Fibroblast of lung (primary cell): ENCODE measurements at regions not wholly inside any gene's neighbourhood (a gene's known extent, or its start where the extent isn't known, plus 50 kb on each side); places are given as distances from the start of the nearest gene placed in this dataset.

Experiments
- EZH2 ChIP-seq: IDR thresholded peaks from 2 replicates; pipeline ENCODE4 v1.5.1; 2012; ENCODE audit warnings: low read length, control low read depth, mild to moderate bottlenecking; ENCODE audit errors: missing control alignments
- TF ChIP-seq, protein P1 (sequence below), 2 donors: IDR thresholded peaks in 1 of 2; conservative IDR thresholded peaks in 1 of 2; 1 replicate in 1 of 2; 2 replicates in 1 of 2; pipeline ENCODE4 v1.5.1; 2011 to 2012; ENCODE audit warnings: low read length in 2 of 2, control low read depth in 1 of 2, inconsistent platforms in 1 of 2, low read depth in 1 of 2, mild to moderate bottlenecking in 1 of 2

DNA sequence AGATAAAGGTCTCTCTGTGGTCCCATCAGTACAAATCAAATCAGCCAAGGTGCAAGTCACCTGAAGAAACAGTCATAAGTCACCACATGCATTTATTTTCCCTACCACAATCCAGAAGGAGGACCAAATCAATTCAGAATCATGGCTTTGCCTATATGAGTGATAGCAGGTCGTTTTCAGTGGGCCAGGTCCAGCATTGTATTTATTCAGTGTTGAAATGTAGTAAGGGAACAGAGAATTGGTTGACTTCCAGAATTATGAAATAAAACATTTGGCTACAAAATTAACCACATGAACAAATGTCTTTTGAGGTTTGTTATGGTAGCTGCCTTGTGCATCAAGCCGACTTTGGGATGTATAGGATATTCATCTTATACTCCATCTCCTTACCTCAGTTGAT is 88.4 kb downstream of the POLR1F start:
- TF ChIP-seq EZH2, result no peak
- TF ChIP-seq, protein P1, sequence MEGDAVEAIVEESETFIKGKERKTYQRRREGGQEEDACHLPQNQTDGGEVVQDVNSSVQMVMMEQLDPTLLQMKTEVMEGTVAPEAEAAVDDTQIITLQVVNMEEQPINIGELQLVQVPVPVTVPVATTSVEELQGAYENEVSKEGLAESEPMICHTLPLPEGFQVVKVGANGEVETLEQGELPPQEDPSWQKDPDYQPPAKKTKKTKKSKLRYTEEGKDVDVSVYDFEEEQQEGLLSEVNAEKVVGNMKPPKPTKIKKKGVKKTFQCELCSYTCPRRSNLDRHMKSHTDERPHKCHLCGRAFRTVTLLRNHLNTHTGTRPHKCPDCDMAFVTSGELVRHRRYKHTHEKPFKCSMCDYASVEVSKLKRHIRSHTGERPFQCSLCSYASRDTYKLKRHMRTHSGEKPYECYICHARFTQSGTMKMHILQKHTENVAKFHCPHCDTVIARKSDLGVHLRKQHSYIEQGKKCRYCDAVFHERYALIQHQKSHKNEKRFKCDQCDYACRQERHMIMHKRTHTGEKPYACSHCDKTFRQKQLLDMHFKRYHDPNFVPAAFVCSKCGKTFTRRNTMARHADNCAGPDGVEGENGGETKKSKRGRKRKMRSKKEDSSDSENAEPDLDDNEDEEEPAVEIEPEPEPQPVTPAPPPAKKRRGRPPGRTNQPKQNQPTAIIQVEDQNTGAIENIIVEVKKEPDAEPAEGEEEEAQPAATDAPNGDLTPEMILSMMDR (conservative IDR thresholded peaks at IDR 0.05 in 1 of 2, IDR thresholded peaks at IDR 0.05 in 1 of 2; ENCODE audit: low read depth in 1 of 2, low read length in 2 of 2), result no peak
